DMS114 treated with DMSO at 0.1 percent for 48 hours (cell line): ENCODE measurements at regions not wholly inside any gene's neighbourhood (a gene's known extent, or its start where the extent isn't known, plus 50 kb on each side); places are given as distances from the start of the nearest gene placed in this dataset.

Experiments used
- DNase-seq: peaks from one replicate; lab custom pipeline; 2025; ENCODE audit not compliant: unreplicated experiment; lab: John Stamatoyannopoulos, UW

- DNase-seq, result no peak
Observed at GRCh38 chr5:123928401-123928800, 416.4 kb downstream of the CSNK1G3 start.

- DNase-seq, result no peak
Observed at GRCh38 chr5:123921193-123921592, 409.2 kb downstream of the CSNK1G3 start.

- DNase-seq, result no peak
Observed at GRCh38 chr5:123916345-123917121, 404.6 kb downstream of the CSNK1G3 start.

GRCh38 chr5:123914333-123914732 lies 402.4 kb downstream of the CSNK1G3 start:
- DNase-seq, result no peak

- no peak for DNase-seq
Observed at GRCh38 chr5:123907349-123907748, 395.4 kb downstream of the CSNK1G3 start.

- no peak for DNase-seq
Observed at GRCh38 chr5:123906698-123907295, 394.8 kb downstream of the CSNK1G3 start.

- DNase-seq, result no peak
Observed at GRCh38 chr5:123885081-123885480, 373.1 kb downstream of the CSNK1G3 start.

GRCh38 chr5:123882965-123883345 lies 371.0 kb downstream of the CSNK1G3 start:
- DNase-seq, result peak; percentile 16

GRCh38 chr5:123882319-123882964 lies 370.5 kb downstream of the CSNK1G3 start:
- DNase-seq, result no peak

- no peak for DNase-seq
Observed at GRCh38 chr5:123881759-123882244, 369.8 kb downstream of the CSNK1G3 start.

- DNase-seq, result no peak
Observed at GRCh38 chr5:123880875-123881274, 368.9 kb downstream of the CSNK1G3 start.

GRCh38 chr5:123879071-123879470 lies 367.1 kb downstream of the CSNK1G3 start:
- DNase-seq, result no peak

GRCh38 chr5:123876276-123876790 lies 364.4 kb downstream of the CSNK1G3 start:
- no peak for DNase-seq

GRCh38 chr5:123875561-123876275 lies 363.7 kb downstream of the CSNK1G3 start:
- no peak for DNase-seq

GRCh38 chr5:123874600-123875201 lies 362.7 kb downstream of the CSNK1G3 start:
- no peak for DNase-seq

- DNase-seq, result no peak
Observed at GRCh38 chr5:123873846-123874245, 361.9 kb downstream of the CSNK1G3 start.

GRCh38 chr5:123871373-123871772 lies 359.4 kb downstream of the CSNK1G3 start:
- no peak for DNase-seq

- DNase-seq, result no peak
Observed at GRCh38 chr5:123868881-123869280, 356.9 kb downstream of the CSNK1G3 start.

GRCh38 chr5:123868267-123868666 lies 356.3 kb downstream of the CSNK1G3 start:
- DNase-seq, result no peak

GRCh38 chr5:123865641-123866040 lies 353.7 kb downstream of the CSNK1G3 start:
- no peak for DNase-seq

- no peak for DNase-seq
Observed at GRCh38 chr5:123864578-123864977, 352.6 kb downstream of the CSNK1G3 start.
